PC-3 (cell line): ENCODE measurements at regions not wholly inside any gene's neighbourhood (a gene's known extent, or its start where the extent isn't known, plus 50 kb on each side); places are given as distances from the start of the nearest gene placed in this dataset.

Experiments used
- EZH2 ChIP-seq: fragments of 300-600 bp; sonication (generic); IDR thresholded peaks from one replicate; pipeline ENCODE4 v1.6.1; 2017; ENCODE audit warnings: antibody characterized with exemption, mild to moderate bottlenecking, low read length; ENCODE audit not compliant: unreplicated experiment
- EZH2phosphoT487 ChIP-seq: fragments of 300-600 bp; sonication (generic); IDR thresholded peaks from 2 replicates; pipeline ENCODE4 v1.6.1; 2018; ENCODE audit warnings: mild to moderate bottlenecking, antibody characterized with exemption, low read length, borderline replicate concordance
- TF ChIP-seq, protein P1 (sequence below): fragments of 300-600 bp; sonication (generic); conservative IDR thresholded peaks from 2 replicates; pipeline ENCODE4 v1.5.1; 2017; ENCODE audit warnings: antibody characterized with exemption, low read depth, mild to moderate bottlenecking, low read length

DNA sequence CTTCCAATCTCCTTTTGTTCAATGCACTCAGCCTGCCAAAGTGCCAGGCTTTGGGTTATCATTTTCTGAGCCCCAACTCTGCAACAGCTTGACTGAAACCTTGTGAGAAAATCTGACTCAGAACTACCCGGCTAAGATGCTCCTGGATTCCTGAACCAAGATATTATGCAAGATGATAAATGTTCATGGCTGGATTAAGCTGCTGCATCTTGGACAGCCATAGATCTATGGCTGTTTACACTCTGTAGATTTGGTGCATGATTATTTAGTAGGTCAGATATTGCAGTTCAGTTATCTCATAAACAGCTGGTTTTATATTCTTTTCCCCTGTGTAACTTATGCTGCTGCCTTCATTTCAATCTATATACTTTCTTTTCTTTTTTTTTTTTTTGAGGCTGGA lies 243.5 kb downstream of the GATA3 start:
- no peak for TF ChIP-seq EZH2phosphoT487
- TF ChIP-seq, protein P1, sequence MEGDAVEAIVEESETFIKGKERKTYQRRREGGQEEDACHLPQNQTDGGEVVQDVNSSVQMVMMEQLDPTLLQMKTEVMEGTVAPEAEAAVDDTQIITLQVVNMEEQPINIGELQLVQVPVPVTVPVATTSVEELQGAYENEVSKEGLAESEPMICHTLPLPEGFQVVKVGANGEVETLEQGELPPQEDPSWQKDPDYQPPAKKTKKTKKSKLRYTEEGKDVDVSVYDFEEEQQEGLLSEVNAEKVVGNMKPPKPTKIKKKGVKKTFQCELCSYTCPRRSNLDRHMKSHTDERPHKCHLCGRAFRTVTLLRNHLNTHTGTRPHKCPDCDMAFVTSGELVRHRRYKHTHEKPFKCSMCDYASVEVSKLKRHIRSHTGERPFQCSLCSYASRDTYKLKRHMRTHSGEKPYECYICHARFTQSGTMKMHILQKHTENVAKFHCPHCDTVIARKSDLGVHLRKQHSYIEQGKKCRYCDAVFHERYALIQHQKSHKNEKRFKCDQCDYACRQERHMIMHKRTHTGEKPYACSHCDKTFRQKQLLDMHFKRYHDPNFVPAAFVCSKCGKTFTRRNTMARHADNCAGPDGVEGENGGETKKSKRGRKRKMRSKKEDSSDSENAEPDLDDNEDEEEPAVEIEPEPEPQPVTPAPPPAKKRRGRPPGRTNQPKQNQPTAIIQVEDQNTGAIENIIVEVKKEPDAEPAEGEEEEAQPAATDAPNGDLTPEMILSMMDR, result no peak
- TF ChIP-seq EZH2, result no peak
